PFSK-1 (cell line): ENCODE measurements at regions not wholly inside any gene's neighbourhood (a gene's known extent, or its start where the extent isn't known, plus 50 kb on each side); places are given as distances from the start of the nearest gene placed in this dataset.

Source experiments
- SIN3A ChIP-seq: IDR thresholded peaks from 2 replicates; pipeline ENCODE4 v1.6.1; 2012; ENCODE audit warnings: mild to moderate bottlenecking, low read length, moderate library complexity, borderline replicate concordance; ENCODE audit not compliant: insufficient read depth
- TF ChIP-seq, protein P1 (sequence below), 2 experiments: IDR thresholded peaks; 2 replicates each; pipeline versions ENCODE4 v1.6.1 to v1.8.0; 2011 to 2012; ENCODE audit warnings: low read depth in 2 of 2, low read length in 2 of 2, control low read depth in 1 of 2, inconsistent platforms in 1 of 2, mild to moderate bottlenecking in 1 of 2, moderate library complexity in 1 of 2; ENCODE audit not compliant: insufficient read depth in 1 of 2

DNA sequence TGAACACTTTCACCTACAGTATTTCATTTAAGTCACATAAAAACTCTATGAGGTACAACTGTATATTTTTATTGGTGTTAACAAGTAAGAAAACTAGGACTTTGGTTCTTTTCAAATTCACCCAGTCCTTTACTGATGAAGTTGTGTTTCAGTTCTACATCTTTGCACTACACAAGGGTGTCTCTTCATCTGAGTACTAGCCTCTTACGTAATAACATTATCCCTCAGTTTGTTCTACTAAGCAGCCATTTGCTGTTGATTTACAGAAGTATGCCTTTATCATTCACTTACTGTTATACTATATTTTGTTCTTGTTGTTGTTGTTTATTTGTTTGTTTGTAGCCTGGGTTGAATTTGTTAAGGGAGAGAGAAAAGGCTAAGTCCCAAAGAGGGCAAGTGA, 311.9 kb downstream of the PLOD2 start:
- TF ChIP-seq SIN3A: no peak
- TF ChIP-seq, protein P1, sequence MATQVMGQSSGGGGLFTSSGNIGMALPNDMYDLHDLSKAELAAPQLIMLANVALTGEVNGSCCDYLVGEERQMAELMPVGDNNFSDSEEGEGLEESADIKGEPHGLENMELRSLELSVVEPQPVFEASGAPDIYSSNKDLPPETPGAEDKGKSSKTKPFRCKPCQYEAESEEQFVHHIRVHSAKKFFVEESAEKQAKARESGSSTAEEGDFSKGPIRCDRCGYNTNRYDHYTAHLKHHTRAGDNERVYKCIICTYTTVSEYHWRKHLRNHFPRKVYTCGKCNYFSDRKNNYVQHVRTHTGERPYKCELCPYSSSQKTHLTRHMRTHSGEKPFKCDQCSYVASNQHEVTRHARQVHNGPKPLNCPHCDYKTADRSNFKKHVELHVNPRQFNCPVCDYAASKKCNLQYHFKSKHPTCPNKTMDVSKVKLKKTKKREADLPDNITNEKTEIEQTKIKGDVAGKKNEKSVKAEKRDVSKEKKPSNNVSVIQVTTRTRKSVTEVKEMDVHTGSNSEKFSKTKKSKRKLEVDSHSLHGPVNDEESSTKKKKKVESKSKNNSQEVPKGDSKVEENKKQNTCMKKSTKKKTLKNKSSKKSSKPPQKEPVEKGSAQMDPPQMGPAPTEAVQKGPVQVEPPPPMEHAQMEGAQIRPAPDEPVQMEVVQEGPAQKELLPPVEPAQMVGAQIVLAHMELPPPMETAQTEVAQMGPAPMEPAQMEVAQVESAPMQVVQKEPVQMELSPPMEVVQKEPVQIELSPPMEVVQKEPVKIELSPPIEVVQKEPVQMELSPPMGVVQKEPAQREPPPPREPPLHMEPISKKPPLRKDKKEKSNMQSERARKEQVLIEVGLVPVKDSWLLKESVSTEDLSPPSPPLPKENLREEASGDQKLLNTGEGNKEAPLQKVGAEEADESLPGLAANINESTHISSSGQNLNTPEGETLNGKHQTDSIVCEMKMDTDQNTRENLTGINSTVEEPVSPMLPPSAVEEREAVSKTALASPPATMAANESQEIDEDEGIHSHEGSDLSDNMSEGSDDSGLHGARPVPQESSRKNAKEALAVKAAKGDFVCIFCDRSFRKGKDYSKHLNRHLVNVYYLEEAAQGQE (IDR thresholded peaks at IDR 0.05; ENCODE audit: insufficient read depth in 1 of 2, low read depth in 2 of 2, low read length in 2 of 2): no peak
